Neuronal stem cell (in vitro differentiated cells): ENCODE measurements at regions not wholly inside any gene's neighbourhood (a gene's known extent, or its start where the extent isn't known, plus 50 kb on each side); places are given as distances from the start of the nearest gene placed in this dataset.

ENCODE experiments used
- DNase-seq: peaks from one replicate; pipeline ENCODE4 v3.0.0-alpha.2; 2013; ENCODE audit warnings: low spot score
- H2AFZ ChIP-seq: one replicate; pipeline ENCODE4 v1.6.1; 2013; ENCODE audit warnings: mild to moderate bottlenecking, low read length, inconsistent platforms
- H2AK5ac ChIP-seq: 2 replicates; pipeline ENCODE4 v1.6.1; 2013; ENCODE audit warnings: low read depth, mild to moderate bottlenecking, inconsistent platforms, low read length, moderate library complexity, mixed read lengths
- H2BK120ac ChIP-seq: 2 replicates; pipeline ENCODE4 v1.6.1; 2013; ENCODE audit warnings: low read depth, mild to moderate bottlenecking, inconsistent platforms, low read length, moderate library complexity, mixed read lengths
- H2BK12ac ChIP-seq: one replicate; pipeline ENCODE4 v1.6.1; 2013; ENCODE audit warnings: low read length, inconsistent platforms
- H2BK15ac ChIP-seq: 2 replicates; pipeline ENCODE4 v1.6.1; 2013; ENCODE audit warnings: mild to moderate bottlenecking, low read length, inconsistent platforms, mixed read lengths
- H2BK5ac ChIP-seq: one replicate; pipeline ENCODE4 v1.6.1; 2013; ENCODE audit warnings: inconsistent platforms, mild to moderate bottlenecking, low read length, moderate library complexity
- H3K14ac ChIP-seq: one replicate; pipeline ENCODE4 v1.6.1; 2013; ENCODE audit warnings: low read length, inconsistent platforms
- H3K18ac ChIP-seq: 2 replicates; pipeline ENCODE4 v1.6.1; 2013; ENCODE audit warnings: low read length, inconsistent platforms
- H3K23ac ChIP-seq: 2 replicates; pipeline ENCODE4 v1.6.1; 2013; ENCODE audit warnings: low read depth, mild to moderate bottlenecking, mixed read lengths, low read length, inconsistent platforms; ENCODE audit not compliant: poor library complexity
- H3K27ac ChIP-seq: replicated peaks from 3 replicates; pipeline ENCODE4 v1.5.1; 2013; ENCODE audit warnings: low read length, inconsistent platforms
- H3K27me3 ChIP-seq, 3 experiments: 2 replicates each; pipeline ENCODE4 v1.6.1; 2013; ENCODE audit warnings: low read length in 3 of 3, mild to moderate bottlenecking in 2 of 3, inconsistent platforms in 1 of 3, low read depth in 1 of 3, mixed read lengths in 1 of 3, moderate library complexity in 1 of 3; ENCODE audit not compliant: control insufficient read depth in 3 of 3, insufficient read depth in 3 of 3
- H3K36me3 ChIP-seq, 2 donors: replicated peaks in 1 of 2; 2 replicates each; pipeline ENCODE4 v1.6.1; 2013; ENCODE audit warnings: low read length in 2 of 2; ENCODE audit not compliant: control insufficient read depth in 2 of 2, insufficient read depth in 2 of 2
- H3K4ac ChIP-seq: 2 replicates; pipeline ENCODE4 v1.6.1; 2013; ENCODE audit warnings: inconsistent platforms, mild to moderate bottlenecking, low read length, moderate library complexity
- H3K4me1 ChIP-seq, 2 donors: 1 replicate in 1 of 2; 2 replicates in 1 of 2; pipeline ENCODE4 v1.6.1; 2013; ENCODE audit warnings: low read length in 2 of 2, low read depth in 1 of 2; ENCODE audit not compliant: control insufficient read depth in 2 of 2, insufficient read depth in 1 of 2
- H3K4me2 ChIP-seq: one replicate; pipeline ENCODE4 v1.6.1; 2013; ENCODE audit warnings: mild to moderate bottlenecking, low read length, inconsistent platforms; ENCODE audit not compliant: insufficient read depth, poor library complexity, severe bottlenecking
- H3K4me3 ChIP-seq, 2 donors: 2 replicates each; pipeline ENCODE4 v1.5.1; 2013; ENCODE audit warnings: low read length in 2 of 2, mild to moderate bottlenecking in 2 of 2, inconsistent platforms in 1 of 2, moderate library complexity in 1 of 2
- H3K79me1 ChIP-seq: one replicate; pipeline ENCODE4 v1.6.1; 2013; ENCODE audit warnings: low read depth, mild to moderate bottlenecking, inconsistent platforms, low read length, moderate library complexity
- H3K9ac ChIP-seq: one replicate; pipeline ENCODE4 v1.6.1; 2013; ENCODE audit warnings: mild to moderate bottlenecking, low read depth, low read length, inconsistent platforms; ENCODE audit not compliant: poor library complexity
- H3K9me3 ChIP-seq, 2 donors: replicated peaks in 1 of 2; 2 replicates each; pipeline versions ENCODE3 to v1.6.1; 2013; ENCODE audit warnings: low read length in 2 of 2, mild to moderate bottlenecking in 2 of 2, inconsistent platforms in 1 of 2, low read depth in 1 of 2, mixed read lengths in 1 of 2, moderate library complexity in 1 of 2; ENCODE audit not compliant: control insufficient read depth in 2 of 2, insufficient read depth in 1 of 2
- H4K8ac ChIP-seq: one replicate; pipeline ENCODE4 v1.6.1; 2013; ENCODE audit warnings: low read depth, mild to moderate bottlenecking, inconsistent platforms, low read length, moderate library complexity
- H4K91ac ChIP-seq: one replicate; pipeline ENCODE4 v1.6.1; 2013; ENCODE audit warnings: low read length, low read depth, mild to moderate bottlenecking, inconsistent platforms; ENCODE audit not compliant: poor library complexity
- WGBS, 2 donors: extraction: QIAGEN DNeasy Blood & Tissue Kit; methylation state at CpG; one replicate each; pipeline ENCODE4 v1.1.7; 2013; ENCODE audit warnings: missing lambda C conversion rate in 2 of 2, mixed read lengths in 1 of 2; ENCODE audit not compliant: insufficient read length in 2 of 2, insufficient replicate concordance in 1 of 2; ENCODE audit errors: extremely low coverage in 2 of 2; 5-methylcytosine and 5-hydroxymethylcytosine counted together

DNA sequence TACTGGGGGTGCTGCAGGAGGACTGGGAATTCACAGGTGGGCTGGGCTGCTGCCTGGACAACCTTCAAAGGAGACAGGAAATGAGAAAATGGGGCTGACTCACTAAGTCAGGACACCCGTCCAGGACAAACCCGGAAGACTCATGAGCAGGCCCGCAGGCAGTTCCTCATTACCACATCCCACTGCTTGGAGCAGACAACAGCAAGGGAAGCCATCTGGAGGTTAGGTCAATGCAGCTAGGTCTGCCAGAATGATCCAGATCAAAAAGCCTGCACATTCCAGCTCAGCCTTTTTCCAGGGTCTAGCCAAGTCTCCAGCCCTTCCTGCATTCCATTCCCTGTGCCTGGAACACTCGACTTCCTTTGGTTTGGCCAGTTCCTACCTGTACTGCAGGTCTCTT is 536.5 kb upstream of the CDH11 start:
- Histone ChIP-seq H3K18ac (peak overlapping the region; percentile 62), H2BK12ac (peak overlapping the region; percentile 24), H3K36me3 (no peaks in the 10 kb centered on the region), H4K91ac (no peak overlapping the region), H4K8ac (no peak overlapping the region), H3K4me1 (peaks cover 0 to 29% of the 10 kb centered on the region in 2 donors), H2BK15ac (no peak overlapping the region), H2AFZ (no peak overlapping the region), H3K14ac (no peak overlapping the region), H3K9me3 (no peaks in the 10 kb centered on the region), H3K4me3 (no peak overlapping the region), H3K27me3 (no peaks in the 10 kb centered on the region), H3K4ac (no peak overlapping the region), H3K79me1 (no peaks in the 10 kb centered on the region), H3K9ac (no peak overlapping the region), H3K27ac (no peak overlapping the region), H2BK5ac (no peak overlapping the region), H3K4me2 (no peak overlapping the region), H2BK120ac (peak overlapping the region; percentile 18), H3K23ac (no peak overlapping the region), H2AK5ac (no peak overlapping the region)
- DNase-seq = no peak
- no CpG with 5 or more reads among the region's 4 CpGs for WGBS, 2 donors

DNA sequence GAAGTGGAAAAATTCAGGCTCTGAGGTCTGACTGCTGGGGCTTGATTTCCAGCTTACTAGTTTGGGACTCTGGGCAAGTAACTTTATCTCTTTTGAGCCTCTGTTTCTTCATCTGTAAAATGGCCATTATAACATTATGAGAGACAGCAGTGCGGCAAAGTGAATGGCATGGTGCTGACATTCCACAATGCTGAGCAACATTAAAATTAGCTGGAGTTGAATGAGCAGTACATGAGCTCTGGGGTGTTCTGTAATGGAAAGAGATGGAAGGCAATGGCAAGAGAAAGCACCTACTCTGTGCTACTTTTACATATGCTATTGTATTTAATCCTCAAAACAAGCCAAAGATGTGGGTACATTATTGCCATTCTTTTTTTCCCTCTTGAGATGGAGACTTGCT is 535.7 kb upstream of the CDH11 start:
- no peak overlapping the region for H3K23ac ChIP-seq
- H3K36me3 ChIP-seq = no peaks in the 10 kb centered on the region
- H3K4me3 ChIP-seq = no peak overlapping the region
- no peak overlapping the region for H3K27ac ChIP-seq
- no peak overlapping the region for H2AFZ ChIP-seq
- no peak overlapping the region for H2BK120ac ChIP-seq
- H2BK15ac ChIP-seq = no peak overlapping the region
- no peak overlapping the region for H2BK12ac ChIP-seq
- no peak overlapping the region for H3K9ac ChIP-seq
- no peak overlapping the region for H3K18ac ChIP-seq
- no peak overlapping the region for H2AK5ac ChIP-seq
- no peak overlapping the region for H2BK5ac ChIP-seq
- no peaks in the 10 kb centered on the region for H3K27me3 ChIP-seq
- no peak for DNase-seq
- H4K91ac ChIP-seq = no peak overlapping the region
- H3K4ac ChIP-seq = no peak overlapping the region
- H3K4me1 ChIP-seq = peaks cover 0 to 29% of the 10 kb centered on the region in 2 donors
- no peaks in the 10 kb centered on the region for H3K9me3 ChIP-seq
- H3K79me1 ChIP-seq = no peaks in the 10 kb centered on the region
- no peak overlapping the region for H3K4me2 ChIP-seq
- no peak overlapping the region for H3K14ac ChIP-seq
- no CpG with 5 or more reads among the region's 1 CpG for WGBS, 2 donors
- H4K8ac ChIP-seq = no peak overlapping the region

DNA sequence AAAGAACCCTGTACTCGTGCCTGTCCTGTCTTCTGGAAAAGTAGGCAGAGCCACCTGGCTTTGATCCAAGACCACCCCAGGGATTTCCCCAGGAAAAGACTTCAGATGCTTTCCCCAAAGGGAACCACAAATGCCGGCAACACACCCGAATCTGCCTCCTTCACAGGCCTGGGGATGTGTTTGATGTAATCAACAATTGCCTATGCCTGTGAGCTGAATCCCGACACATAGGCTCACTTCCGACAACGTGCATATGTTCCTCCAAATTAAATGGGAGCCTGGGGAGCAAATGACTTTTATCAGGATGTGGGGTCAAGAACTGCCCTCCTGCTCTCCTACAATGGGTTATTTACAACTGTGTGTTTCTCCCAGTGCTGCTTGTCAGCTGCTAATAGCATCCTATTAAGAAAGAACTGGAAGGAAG is 535.2 kb upstream of the CDH11 start:
- Histone ChIP-seq H3K27ac (no peak overlapping the region), H4K91ac (no peak overlapping the region), H3K36me3 (no peaks in the 10 kb centered on the region), H3K14ac (no peak overlapping the region), H3K4me2 (no peak overlapping the region), H2BK120ac (no peak overlapping the region), H3K18ac (no peak overlapping the region), H2AFZ (no peak overlapping the region), H3K27me3 (no peaks in the 10 kb centered on the region), H3K4me1 (peaks cover 0 to 29% of the 10 kb centered on the region in 2 donors), H2BK12ac (no peak overlapping the region), H3K79me1 (no peaks in the 10 kb centered on the region), H3K9me3 (no peaks in the 10 kb centered on the region), H3K4me3 (no peak overlapping the region), H3K9ac (no peak overlapping the region), H3K4ac (no peak overlapping the region), H2BK5ac (no peak overlapping the region), H2BK15ac (no peak overlapping the region), H4K8ac (no peak overlapping the region), H3K23ac (no peak overlapping the region), H2AK5ac (no peak overlapping the region)
- no CpG with 5 or more reads among the region's 6 CpGs for WGBS, 2 donors
- DNase-seq = no peak

DNA sequence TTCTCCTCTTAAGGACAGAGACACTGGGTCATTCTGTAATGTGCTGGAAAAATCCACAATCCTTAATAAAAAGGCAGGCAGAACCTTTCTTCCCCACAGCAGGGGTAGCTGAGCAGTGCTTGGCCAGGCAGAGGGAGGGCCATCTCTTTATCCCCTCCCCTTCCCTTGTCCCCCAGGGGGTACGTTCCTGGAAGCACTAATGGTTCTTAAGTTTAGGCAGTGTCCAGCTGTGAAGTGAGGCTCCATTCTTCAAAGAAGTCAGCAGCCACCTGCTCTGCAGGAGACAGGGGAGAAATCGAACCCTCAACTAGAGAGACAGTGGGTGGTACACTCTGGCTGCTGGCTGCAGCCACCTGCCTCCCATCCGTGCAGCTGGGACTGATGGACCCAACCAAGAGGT is 533.9 kb upstream of the CDH11 start:
- Histone ChIP-seq H3K4me2 (no peak overlapping the region), H2AK5ac (peak overlapping the region; percentile 72), H2AFZ (no peak overlapping the region), H3K23ac (no peak overlapping the region), H3K27ac (no peak overlapping the region), H3K14ac (no peak overlapping the region), H3K27me3 (no peaks in the 10 kb centered on the region), H3K18ac (peak overlapping the region; percentile 76), H4K8ac (no peak overlapping the region), H3K4ac (no peak overlapping the region), H4K91ac (no peak overlapping the region), H3K4me1 (peaks cover 0 to 36% of the 10 kb centered on the region in 2 donors), H3K79me1 (no peaks in the 10 kb centered on the region), H3K36me3 (no peaks in the 10 kb centered on the region), H2BK15ac (no peak overlapping the region), H2BK12ac (no peak overlapping the region), H3K9ac (no peak overlapping the region), H2BK120ac (no peak overlapping the region), H2BK5ac (no peak overlapping the region), H3K4me3 (no peak overlapping the region), H3K9me3 (no peaks in the 10 kb centered on the region)
- no CpG with 5 or more reads among the region's 3 CpGs for WGBS, 2 donors
- DNase-seq = no peak
